ENCODE measurements at regions not wholly inside any gene's neighbourhood (a gene's known extent, or its start where the extent isn't known, plus 50 kb on each side); places are given as distances from the start of the nearest gene placed in this dataset.

GRCh38 chr10:131833446-131834080 is 67.2 kb upstream of the PPP2R2D start:
- no peak for TF ChIP-seq POLR2AphosphoS5 (IDR thresholded peaks at IDR 0.05)
- TF ChIP-seq CTCF (IDR thresholded peaks at IDR 0.05): no peak
